SK-N-MC (cell line): ENCODE measurements at regions not wholly inside any gene's neighbourhood (a gene's known extent, or its start where the extent isn't known, plus 50 kb on each side); places are given as distances from the start of the nearest gene placed in this dataset.

Experiments used
- EZH2 ChIP-seq: fragments of 200-600 bp; sonication (generic); IDR thresholded peaks from one replicate; pipeline ENCODE4 v1.6.1; 2017; ENCODE audit warnings: antibody characterized with exemption
- POLR2AphosphoS5 ChIP-seq: IDR thresholded peaks from 2 replicates; pipeline ENCODE4 v1.6.1; 2012; ENCODE audit warnings: mild to moderate bottlenecking, low read depth, low read length, borderline replicate concordance

DNA sequence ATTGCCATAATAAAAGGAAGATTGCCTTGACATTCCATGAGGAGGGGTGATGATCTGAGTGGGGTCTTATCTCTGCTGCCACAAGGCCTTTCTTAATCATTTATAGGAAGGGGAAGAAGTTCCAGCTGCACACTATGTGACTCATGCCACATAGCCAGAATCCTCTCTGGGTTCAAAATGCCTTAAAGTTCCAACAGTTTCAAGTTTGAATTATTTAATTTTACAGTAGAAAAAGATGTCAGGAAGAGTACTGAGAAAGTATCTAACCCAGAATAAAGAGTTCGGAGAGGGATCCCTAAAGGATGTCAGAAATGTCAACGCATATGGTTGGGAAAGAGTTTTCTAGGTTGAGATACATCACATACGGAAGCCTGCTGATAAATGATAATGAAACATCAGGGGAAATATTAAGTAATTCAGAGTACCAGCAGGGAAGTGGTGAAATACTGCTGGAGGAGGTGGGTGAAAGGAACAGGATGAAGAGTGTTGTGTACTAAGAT lies 999.9 kb downstream of the TSN start:
- TF ChIP-seq EZH2 (no peak), POLR2AphosphoS5 (no peak)
